Ovary (tissue), 3 donors: ENCODE measurements at regions not wholly inside any gene's neighbourhood (a gene's known extent, or its start where the extent isn't known, plus 50 kb on each side); places are given as distances from the start of the nearest gene placed in this dataset.

Source experiments
- EP300 ChIP-seq: sonication (generic); formaldehyde crosslinking; IDR thresholded peaks from one replicate; pipeline ENCODE4 v1.6.1; 2017; ENCODE audit warnings: antibody characterized with exemption
- POLR2A ChIP-seq: fragments of 450-650 bp; IDR thresholded peaks from one replicate; pipeline ENCODE4 v1.6.1; 2017; ENCODE audit warnings: antibody characterized with exemption, mild to moderate bottlenecking, moderate library complexity
- TF ChIP-seq, protein P1 (sequence below), 3 donors: fragments of 450-650 bp in 2 of 3; fragments of 200-600 bp in 1 of 3; IDR thresholded peaks; one replicate each; pipeline versions ENCODE4 v1.5.1 to v1.8.0; 2016 to 2022; ENCODE audit warnings: antibody characterized with exemption in 3 of 3, mild to moderate bottlenecking in 1 of 3
- donor health status: DM: no; HTN: no; CAD: no.

DNA sequence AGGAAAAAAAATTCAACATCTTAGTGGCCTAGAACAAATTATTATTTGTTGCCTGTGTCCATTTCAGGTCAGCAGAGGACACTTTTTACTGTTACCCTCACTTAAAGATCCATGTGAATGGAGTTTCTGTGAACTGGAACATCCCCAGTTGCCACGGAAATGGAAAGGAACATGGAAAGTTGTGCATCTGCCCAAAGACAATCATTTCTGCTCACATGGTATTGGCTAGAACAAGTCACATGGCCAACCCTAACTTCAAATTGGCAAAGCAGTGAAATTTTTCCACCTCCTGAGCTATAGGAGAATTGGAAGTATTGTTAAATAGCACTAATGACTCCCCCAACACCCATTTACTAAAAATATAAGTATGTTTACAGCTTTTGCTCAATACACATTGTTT, 71.2 kb upstream of the CCBE1 start:
- TF ChIP-seq EP300 (no peak), POLR2A (no peak)
- TF ChIP-seq, protein P1, sequence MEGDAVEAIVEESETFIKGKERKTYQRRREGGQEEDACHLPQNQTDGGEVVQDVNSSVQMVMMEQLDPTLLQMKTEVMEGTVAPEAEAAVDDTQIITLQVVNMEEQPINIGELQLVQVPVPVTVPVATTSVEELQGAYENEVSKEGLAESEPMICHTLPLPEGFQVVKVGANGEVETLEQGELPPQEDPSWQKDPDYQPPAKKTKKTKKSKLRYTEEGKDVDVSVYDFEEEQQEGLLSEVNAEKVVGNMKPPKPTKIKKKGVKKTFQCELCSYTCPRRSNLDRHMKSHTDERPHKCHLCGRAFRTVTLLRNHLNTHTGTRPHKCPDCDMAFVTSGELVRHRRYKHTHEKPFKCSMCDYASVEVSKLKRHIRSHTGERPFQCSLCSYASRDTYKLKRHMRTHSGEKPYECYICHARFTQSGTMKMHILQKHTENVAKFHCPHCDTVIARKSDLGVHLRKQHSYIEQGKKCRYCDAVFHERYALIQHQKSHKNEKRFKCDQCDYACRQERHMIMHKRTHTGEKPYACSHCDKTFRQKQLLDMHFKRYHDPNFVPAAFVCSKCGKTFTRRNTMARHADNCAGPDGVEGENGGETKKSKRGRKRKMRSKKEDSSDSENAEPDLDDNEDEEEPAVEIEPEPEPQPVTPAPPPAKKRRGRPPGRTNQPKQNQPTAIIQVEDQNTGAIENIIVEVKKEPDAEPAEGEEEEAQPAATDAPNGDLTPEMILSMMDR (IDR thresholded peaks at IDR 0.05), result no peak
